HL-60/S4 treated with retinoic acid at 250 ng/mL for 4 days and 3 days (cell line): ENCODE measurements at regions not wholly inside any gene's neighbourhood (a gene's known extent, or its start where the extent isn't known, plus 50 kb on each side); places are given as distances from the start of the nearest gene placed in this dataset.

Source experiments
- in situ Hi-C: fragments of 300-500 bp; cut with MboI; formaldehyde crosslinking; loops from 2 replicates; pipeline ENCODE4 v1.7.0; 2022; ENCODE audit warnings: low sequenced_read_pairs

DNA sequence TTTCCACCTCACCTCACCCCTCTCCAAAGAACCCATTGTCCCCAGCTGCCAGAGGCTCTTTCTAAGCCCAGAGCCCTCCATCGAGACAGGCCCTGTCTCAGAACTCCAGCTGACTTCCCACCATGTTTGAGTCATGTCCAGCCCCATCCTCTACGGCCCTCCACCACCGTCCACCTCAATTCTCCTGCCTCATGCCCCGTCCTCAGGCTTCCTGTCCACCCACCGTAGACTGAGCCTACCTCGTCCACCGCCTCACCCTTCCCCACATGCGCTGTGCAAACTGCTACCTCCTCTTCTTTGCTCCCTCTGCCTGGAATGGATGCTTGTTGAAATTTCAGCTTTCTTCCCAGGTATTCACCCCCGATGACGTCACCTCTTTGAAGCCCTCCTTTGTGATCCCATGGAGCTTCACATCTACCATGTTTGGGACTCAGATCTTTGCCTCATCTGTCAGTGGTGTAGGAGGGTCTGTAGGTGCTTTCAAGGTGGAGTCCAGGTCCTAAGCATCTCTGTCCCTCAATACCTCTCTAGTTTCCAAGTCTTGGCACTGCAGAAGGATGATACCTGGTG lies 149.0 kb downstream of the MRM1 start:
- in situ Hi-C loops, result no loop called here

DNA sequence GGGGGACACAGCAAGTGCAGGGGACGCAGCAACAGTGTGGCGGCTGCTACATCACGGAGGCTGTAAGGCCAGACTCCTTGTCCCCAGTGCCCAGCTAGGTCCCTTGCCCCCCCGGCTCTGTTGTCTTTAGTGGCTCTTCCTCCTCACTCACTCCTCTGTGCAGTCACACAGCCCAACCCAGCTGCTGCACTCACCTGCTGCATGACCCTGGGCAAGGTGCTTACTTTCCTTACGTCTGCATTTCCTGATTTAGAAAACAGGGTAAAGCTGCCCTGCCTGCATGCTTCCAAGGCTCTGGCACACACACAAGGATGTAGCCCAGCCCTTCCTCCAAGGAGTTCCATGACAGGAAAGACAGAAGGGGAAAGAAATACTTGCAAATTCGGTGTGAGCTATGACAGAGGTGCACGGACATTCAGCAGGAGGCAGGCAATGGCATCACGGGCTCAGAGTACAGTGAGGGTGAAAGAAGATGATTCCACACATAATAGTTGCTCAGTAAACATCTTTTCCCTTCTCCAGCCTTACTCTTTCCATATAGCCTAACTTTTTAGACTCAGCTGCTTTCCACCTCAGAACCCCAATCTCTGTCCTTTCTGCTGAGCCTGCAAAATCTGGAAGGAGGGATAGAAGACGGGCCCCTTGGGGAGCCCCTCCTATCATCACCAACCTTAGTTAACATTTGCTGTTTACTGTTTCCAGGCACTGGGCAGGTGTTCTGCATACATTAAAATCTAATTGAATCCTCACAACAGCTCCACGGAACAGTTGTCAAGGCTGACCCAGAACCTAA lies 150.9 kb downstream of the MRM1 start:
- in situ Hi-C loops, result no loop called here

DNA sequence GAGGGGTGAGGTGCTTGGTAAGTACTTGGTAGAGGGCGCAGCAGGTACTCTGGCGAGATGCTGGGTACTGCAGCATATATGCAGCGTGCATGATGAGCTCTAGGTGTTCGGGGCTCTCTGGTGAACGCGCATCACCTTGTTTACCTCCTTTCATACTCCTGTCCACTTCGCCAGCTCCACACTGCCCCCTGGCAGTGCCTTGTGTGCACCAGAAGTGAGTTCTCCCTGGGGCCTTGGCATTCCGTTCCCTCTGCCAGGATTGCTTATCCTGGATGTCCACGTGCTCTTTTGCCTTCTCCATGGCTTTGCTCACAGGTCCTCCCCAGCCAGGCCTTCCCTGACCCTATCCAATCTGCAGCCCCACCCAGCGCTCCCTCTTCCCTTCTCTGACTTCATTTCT lies 154.2 kb downstream of the MRM1 start:
- in situ Hi-C loops, result no loop called here

DNA sequence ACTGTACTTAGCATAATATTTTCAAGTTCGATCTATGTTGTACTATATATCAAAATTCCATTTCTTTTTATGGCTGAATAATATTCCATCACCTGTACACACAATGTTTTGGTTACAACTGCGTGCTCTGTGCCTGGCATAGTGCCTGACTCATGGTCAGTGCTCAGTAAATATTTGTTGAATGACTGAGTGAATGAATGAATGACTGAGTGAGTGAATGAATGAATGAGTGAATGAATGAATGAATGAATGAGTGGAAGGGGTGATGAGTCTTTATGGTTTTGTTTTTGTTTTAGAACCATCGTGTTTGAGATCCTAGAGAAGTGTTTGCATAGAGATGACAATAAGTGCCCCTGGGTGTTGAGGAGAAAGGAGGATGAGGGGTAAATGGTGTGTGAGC lies 155.3 kb downstream of the MRM1 start:
- in situ Hi-C loops, result no loop called here

DNA sequence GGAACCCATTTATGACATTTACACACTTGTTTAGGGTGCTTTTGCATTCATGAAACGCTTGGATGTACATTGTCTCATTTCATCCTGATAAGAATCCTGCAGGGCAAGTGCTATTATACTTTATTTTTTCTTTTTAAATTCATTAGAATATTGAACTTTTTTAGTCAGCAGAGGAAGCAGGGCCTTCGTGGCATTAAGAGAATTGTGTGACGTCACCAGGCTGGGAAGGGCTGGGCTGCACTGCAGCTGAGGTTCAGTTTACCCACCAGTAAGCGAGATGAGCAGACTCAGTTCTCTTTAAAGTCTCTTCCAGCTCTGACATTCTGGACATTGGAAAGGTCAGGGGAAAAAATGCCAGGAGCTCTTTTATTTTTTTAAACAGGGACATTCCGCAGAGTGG lies 159.0 kb downstream of the MRM1 start:
- in situ Hi-C loops, result no loop called here

DNA sequence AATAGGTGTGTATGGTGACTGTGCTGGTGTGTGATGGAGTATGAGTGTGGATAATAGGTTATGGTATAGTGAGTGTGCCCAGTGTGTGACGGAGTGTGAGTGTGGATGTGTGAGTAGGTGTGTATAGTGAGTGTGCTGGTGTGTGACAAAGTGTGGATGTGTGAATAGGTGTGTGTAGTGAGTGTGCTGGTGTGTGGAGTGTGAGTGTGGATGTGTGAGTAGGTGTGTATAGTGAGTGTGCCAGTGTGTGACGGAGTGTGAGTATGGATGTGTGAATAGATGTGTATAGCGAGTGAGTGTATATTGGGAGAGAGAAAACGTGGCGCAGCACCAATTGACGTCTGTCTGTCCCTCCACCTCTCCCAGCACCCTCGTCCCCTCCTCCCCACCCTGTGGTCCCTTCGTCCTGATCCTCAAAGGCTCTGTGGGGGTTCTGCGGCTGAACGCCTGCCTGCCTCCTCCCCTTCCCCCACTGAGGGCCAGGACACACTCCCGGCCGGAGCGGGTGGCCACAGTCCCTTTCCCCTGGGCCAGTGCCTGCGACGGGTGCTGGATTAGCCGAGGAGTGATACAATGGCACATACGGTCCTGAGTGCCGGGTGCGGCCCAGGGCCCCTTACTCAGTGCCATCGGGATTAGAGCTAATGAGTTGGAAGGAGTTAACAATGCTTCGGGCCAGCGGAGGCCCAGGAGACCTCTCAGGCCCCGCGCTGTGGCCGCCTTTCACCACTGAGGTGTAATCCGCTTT lies 160.0 kb downstream of the MRM1 start:
- in situ Hi-C loops, result no loop called here

DNA sequence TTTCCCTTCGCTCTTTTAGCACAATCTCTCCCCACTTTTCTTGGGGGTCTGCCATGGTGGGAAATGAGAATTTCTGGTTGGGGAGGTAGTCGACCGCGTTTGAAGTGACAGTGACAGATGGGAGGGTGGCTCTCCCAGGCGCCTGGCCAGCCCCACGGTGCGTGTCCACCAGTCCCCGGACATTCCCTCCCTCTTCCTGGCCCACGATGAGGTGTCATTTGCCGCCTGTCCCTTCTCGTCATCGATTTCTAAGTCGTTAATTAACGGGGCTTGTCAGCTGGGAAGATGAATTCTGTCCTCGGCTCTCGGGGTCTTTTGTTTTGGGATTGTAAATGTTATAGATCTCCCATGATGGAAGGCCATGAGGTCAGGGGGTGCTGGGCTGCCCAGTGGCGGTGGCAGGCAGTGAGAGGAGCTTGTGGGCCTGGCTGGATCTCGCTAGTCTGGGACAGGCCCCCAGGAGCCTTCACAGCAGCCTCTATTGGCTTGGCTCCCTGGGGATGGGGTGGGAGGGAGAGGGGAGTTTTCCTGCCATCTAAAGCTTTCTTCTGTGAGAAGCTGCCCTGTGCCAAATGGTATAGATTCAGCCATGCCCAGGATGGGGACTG lies 164.2 kb downstream of the MRM1 start:
- in situ Hi-C loops, result no loop called here

DNA sequence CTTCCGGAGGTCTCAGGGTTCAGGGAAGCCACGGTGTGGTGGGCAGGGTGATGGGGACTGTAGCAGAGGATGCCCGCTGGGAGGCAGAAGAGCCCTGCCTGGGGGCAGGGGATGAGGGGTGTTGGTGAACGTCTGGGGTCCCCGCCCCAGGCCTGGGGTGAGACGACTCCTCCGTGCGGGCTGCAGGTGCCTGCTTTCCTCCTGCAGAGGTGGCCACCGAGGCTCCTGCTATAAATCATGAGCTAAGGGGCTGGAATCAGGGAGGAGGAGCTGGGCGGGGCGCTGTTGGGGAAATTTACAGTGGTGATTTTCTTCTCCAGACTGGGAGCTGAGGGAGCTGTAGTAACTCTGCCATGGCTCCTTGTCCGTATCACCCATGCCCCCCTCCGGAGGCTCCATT lies 167.0 kb downstream of the MRM1 start:
- in situ Hi-C loops, result no loop called here

DNA sequence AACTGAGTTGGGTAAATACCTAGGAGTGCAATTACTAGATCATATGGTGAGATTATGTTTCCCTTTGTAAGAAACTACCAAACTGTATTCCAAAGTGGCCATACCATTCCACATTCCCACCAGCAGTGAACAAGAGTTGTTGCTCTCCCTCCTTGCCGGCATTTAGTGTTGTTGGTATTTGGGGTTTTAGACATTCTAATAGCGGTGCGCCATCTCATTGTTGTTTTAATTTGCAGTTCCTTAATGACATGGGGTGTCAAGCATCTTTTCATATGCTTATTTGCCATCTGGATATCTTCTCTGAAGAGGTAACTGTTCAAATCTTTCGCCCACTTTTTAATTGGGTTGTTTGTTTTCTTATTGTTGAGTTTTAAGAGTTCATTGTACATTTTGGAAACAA lies 164.2 kb upstream of the LHX1 start:
- in situ Hi-C loops, result no loop called here

DNA sequence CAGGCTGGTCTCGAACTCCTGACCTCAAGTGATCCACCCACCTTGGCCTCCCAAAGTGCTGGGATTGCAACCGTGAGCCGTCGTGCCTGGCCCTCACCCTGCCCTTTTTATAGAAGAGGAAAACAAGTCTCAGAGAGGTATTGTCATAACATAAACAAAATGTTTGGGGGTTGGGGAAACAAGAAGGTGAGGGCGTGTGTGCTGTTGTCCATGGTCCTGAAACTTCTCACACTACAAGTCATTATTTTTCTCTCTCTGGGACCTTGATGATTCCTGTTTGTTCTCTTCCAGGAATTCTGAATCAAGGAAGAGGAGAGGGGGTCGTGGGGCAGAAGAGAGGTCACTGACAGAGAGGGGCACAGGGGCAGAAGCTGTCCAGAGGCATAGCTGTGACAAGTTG lies 160.2 kb upstream of the LHX1 start:
- in situ Hi-C loops, result no loop called here

DNA sequence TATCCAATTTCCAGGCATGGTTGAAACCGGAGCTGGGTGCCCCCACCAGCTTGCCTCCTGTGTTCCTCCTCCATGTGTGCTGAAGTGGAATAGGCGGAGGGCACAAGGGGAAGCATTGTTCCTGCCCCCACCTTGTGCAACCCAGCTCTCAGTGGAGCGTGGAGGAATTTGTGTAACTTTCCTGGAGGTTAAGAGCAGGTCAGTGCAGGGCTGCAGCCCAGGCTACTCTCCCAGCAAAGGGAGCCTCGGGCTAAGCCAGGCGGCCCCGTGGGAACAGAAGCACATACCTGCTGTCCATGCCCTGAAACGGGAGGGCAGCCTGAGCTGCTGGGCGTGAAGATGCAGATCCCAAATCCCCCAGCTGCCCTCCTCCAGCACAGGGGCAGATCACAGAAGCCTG lies 158.8 kb upstream of the LHX1 start:
- in situ Hi-C loops, result no loop called here

DNA sequence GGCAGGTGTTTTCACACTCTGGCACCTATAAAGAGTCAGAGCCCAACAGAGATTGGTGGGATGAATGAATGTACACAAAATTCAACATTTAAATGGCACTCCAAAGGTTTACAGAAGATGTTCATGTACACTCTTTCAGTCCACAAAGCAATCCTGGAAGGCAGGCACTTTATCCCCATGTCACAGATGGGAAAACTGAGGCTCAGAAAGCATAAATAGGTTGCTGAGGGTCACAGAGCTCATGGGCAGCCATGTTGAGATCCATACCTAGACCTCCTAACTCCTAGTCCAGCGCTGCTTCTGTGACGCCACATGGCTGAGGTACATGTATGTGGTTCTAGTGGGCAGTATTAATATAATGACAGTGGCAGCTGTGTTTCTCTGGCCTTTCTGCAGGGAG lies 157.7 kb upstream of the LHX1 start:
- in situ Hi-C loops, result no loop called here

DNA sequence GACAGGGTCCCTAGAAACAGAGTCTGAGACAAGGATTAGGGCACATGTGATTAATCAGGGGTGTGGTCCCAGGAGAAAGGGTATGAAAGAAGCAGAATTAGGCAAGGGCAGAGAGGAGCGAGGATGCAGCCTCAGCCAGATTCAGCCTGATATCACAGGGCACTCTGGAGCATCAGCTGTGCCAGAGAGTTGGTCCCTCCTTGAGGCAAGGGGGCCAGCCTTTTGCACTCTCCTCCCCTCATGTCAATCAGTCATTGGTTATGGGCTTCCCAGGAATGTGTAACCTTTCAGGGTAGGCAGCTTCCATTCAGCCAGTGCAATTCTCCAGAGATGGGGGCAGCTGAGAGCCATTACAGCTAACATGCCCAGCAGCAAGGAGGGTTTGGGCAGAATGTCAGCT lies 152.6 kb upstream of the LHX1 start:
- in situ Hi-C loops, result no loop called here

DNA sequence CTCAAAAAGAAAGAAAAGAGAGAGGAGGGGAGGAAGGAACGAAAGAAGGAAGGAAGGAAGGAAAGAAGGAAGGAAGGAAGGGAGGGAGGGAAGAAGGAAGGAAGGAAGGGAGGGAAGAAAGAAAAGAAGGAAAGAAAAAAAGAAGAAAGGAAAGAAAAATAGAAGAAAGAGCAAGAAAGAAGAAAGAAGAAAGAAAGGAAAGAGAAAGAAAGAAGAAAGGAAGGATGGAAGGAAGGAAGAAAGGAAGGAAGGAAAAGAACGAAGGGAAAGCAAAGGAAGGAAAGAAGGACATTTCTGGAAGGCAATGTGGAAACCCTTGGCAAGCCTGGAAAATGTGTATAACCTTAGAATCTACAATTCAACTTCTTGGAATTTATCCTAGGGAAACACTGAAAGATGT lies 150.4 kb upstream of the LHX1 start:
- in situ Hi-C loops, result no loop called here

DNA sequence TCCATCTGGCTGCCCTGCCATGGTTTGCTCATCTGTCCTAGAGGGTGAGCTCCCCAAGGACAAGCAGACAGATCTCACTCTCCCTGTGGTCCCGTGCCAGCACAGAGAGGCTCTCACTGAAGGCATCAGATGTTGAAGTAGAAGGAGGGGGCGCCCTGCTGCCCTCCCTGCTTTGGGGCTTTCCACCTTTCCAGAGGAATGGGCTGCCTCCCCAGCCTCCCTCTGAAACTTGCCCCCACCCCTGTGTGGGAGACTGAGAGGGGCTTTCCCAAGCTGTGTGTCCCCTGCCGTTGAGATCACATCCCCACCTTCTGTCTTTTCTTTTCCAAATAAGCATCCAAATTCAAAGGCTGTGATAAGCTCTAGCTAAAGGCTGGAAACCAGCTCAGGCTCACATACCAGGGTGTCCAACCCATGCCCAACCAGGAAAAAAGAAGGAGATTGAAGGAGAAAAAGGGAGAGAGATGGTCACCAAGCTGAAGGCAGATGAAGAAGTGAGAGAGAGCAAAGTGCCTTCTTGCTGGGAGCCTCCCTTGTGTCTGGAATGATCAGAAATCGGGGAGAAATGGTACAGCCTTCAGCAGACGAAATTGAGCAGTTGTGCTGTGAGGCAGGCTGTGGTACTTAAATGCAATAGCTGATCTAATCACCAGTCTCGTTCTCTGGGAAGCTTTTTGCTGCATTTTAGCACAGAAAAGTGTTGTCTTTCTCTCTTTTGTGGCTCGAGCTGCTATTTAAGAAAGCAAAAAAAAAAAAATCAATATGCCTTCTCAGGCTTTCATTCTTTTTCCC lies 145.9 kb upstream of the LHX1 start:
- in situ Hi-C loops, result no loop called here

DNA sequence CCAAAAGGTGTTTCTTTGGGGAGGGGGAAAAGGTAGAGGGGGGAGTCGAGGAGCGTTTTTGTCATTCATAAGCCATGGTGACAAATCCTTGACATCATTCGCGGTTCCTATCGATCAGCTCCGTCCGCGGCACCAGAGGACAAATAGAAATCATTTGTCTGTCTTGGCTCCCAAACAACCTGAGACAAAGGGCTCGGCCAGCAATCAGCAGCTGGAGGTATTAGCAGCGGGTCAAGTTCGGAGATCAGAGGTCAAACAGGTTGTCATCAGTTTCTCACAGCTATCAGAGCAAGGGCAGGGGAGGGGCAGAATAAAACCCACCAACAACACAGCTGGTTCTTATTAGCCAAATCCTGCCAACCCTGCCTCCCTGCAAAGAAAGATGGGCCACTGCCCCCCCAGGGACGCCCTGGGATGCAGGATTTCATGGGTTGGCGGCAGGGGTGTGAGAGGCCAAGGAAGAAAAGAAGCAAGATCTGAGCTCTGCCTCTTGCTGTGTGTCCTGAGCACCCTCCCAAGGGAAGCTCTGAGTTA lies 145.3 kb upstream of the LHX1 start:
- in situ Hi-C loops, result no loop called here

DNA sequence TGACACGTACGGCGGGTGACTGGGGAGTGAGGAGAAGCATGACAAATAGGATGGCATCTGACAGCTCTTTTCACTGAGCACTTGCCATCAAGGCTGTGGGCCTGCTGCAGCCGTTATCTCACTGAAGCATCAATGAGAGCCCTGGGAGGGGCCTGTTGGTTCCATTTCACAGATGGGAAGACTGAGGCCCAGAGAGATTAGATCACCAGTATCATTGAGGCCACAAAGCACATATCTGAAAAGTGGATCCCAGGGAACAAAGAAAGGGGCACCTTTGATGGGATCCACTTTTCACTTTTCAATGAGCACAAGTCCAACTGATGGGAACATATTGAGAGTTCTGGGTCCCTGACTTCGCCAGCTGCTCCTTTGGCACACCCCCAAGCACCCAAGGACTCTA lies 144.4 kb upstream of the LHX1 start:
- in situ Hi-C loops, result no loop called here

DNA sequence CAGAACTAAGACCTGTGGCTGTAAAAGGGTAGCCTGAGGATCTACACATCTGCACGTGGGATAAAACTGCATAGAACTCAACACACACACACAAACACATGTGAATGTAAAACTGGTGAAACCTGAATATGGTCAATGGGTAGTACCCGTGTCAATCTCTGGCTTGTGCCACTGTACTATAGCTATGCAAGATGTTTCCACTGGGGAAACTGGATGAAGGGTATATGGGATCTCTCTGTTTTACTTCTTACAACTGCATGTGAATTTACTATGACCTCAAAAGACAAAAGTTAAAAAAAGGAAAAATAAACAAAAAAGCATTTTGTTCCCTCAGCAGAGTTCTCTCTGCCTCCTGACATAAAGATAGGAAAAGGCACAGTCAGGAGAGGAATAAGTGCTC lies 143.3 kb upstream of the LHX1 start:
- in situ Hi-C loops, result no loop called here

DNA sequence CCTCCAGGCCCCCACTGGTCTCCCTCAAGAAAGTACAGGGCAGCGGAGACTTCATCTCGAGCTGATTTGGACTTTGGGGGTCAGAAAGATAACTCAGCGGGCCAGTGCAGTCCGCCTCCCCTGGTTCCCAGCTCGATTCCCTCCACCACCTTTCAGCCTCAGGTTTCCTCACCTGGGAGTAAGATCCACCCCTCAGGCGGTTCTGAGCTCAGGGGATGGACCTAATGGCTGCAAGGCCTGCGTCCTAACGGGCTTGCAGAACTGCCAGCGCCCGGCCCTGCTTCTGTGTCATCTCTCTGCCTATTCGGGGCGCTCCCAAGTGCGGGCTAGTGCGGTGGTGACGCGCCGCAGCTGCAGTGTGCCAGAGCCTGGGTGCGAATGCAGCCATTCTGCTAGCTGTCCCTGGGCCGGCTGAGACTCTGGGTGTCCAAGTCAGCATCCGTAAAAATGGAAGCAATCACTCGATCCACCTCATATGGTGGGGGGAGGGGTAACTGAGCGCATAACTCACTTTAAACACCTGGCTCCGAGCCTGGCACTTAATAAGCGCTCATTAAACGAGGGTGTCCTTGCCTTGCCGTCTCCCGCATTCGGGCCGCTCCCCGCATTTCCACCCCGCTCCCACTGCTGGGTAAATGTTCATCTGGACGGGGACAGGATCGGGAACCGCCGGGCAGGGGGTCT lies 129.6 kb upstream of the LHX1 start:
- in situ Hi-C loops, result no loop called here

DNA sequence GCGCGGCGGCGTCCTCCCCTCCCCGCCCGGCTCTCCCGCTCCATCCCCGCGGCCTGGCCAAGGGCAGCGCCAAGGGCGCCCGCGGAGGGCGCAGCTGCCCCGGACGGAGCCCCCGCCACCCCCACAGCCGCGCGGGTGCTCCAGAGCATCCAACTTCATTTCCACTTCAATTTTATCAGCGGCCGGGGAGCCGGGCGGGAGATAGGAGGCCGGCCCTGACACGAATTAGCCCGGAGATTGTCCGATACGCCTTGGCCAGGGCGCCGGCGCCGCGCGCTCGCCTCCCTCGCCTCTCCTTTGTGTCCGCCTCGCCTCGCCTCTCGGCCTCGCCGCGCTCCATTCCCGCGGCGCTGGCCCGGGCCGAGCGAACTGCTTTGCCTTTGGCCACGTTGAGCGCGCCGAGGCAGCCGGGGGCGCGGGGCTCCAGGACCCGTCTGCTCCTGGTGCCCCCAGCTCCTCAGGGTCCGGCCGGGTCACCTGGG lies 129.1 kb upstream of the LHX1 start:
- in situ Hi-C loops, result no loop called here
